H1 (cell line): ENCODE measurements at regions not wholly inside any gene's neighbourhood (a gene's known extent, or its start where the extent isn't known, plus 50 kb on each side); places are given as distances from the start of the nearest gene placed in this dataset.

Experiments
- CTCF ChIA-PET: fragments of 300-600 bp; sonication (Branson Sonifier 250); formaldehyde crosslinking; loops from one replicate; lab custom pipeline; 2021; ENCODE audit not compliant: partially characterized antibody; lab: Charles Lee
- POLR2A ChIA-PET: fragments of 300-600 bp; sonication (Branson Sonifier 250); formaldehyde crosslinking; loops from one replicate; lab custom pipeline; 2021; ENCODE audit warnings: inconsistent platforms; ENCODE audit not compliant: partially characterized antibody; lab: Charles Lee
- DNase-seq, 2 experiments: peaks; one replicate each; pipeline versions ENCODE4 v3.0.0 to v3.0.0-alpha.2; 2010 to 2022; ENCODE audit warnings: low spot score in 2 of 2, low read depth in 1 of 2, mixed read lengths in 1 of 2
- FAIRE-seq: peaks from 2 replicates; lab custom pipeline; 2011; peaks lifted over from hg19 to GRCh38; lab: Jason Lieb, UNC
- H2AFZ ChIP-seq: 2 replicates; pipeline ENCODE4 v1.8.1; 2012; ENCODE audit warnings: low read length, inconsistent platforms
- H2AK5ac ChIP-seq: 2 replicates; pipeline ENCODE4 v1.6.1; 2013; ENCODE audit warnings: low read depth, low read length
- H2BK120ac ChIP-seq: replicated peaks from 2 replicates; pipeline ENCODE3; 2013; ENCODE audit warnings: low read depth, low read length, inconsistent platforms
- H2BK12ac ChIP-seq: 2 replicates; pipeline ENCODE4 v1.6.1; 2013; ENCODE audit warnings: low read depth, low read length
- H2BK15ac ChIP-seq: 2 replicates; pipeline ENCODE4 v1.6.1; 2013; ENCODE audit warnings: low read length
- H2BK20ac ChIP-seq: 2 replicates; pipeline ENCODE4 v1.6.1; 2013; ENCODE audit warnings: low read length
- H2BK5ac ChIP-seq: 2 replicates; pipeline ENCODE4 v1.6.1; 2013; ENCODE audit warnings: low read depth, low read length
- H3K14ac ChIP-seq: 2 replicates; pipeline ENCODE4 v1.6.1; 2013; ENCODE audit warnings: inconsistent platforms; ENCODE audit not compliant: insufficient read length
- H3K18ac ChIP-seq: 2 replicates; pipeline ENCODE4 v1.6.1; 2013; ENCODE audit warnings: low read length; ENCODE audit errors: extremely low read depth
- H3K23ac ChIP-seq: 2 replicates; pipeline ENCODE4 v1.6.1; 2013; ENCODE audit warnings: inconsistent platforms; ENCODE audit not compliant: insufficient read length
- H3K23me2 ChIP-seq: 2 replicates; pipeline ENCODE4 v1.6.1; 2013; ENCODE audit warnings: low read depth, low read length
- H3K27ac ChIP-seq: 2 replicates; pipeline ENCODE4 v1.6.1; 2011; ENCODE audit warnings: low read depth, low read length, inconsistent platforms
- H3K27me3 ChIP-seq, 4 experiments: replicated peaks in 1 of 4; 1 replicate in 1 of 4; 2 replicates in 3 of 4; pipeline versions ENCODE4 v1.6.1 to v1.8.1; 2011 to 2013; ENCODE audit warnings: low read length in 3 of 4, mild to moderate bottlenecking in 3 of 4, inconsistent platforms in 2 of 4, mixed read lengths in 2 of 4, moderate library complexity in 1 of 4; ENCODE audit not compliant: control insufficient read depth in 3 of 4, insufficient read depth in 3 of 4; ENCODE audit errors: extremely low read depth in 1 of 4
- H3K36me3 ChIP-seq, 4 experiments: 2 replicates each; pipeline versions ENCODE4 v1.6.1 to v1.8.1; 2011 to 2013; ENCODE audit warnings: mild to moderate bottlenecking in 4 of 4, low read length in 3 of 4, moderate library complexity in 2 of 4, control low read depth in 1 of 4, inconsistent platforms in 1 of 4; ENCODE audit not compliant: insufficient read depth in 4 of 4, control insufficient read depth in 2 of 4
- H3K4ac ChIP-seq: replicated peaks from 2 replicates; pipeline ENCODE3; 2013; ENCODE audit warnings: low read length, low read depth, mixed read lengths, inconsistent platforms; ENCODE audit not compliant: insufficient read length
- H3K4me1 ChIP-seq, 4 experiments: replicated peaks in 1 of 4; 1 replicate in 1 of 4; 2 replicates in 3 of 4; pipeline versions ENCODE4 v1.6.1 to v1.8.1; 2011 to 2013; ENCODE audit warnings: low read length in 3 of 4, inconsistent platforms in 2 of 4, mixed read lengths in 1 of 4; ENCODE audit not compliant: insufficient read depth in 4 of 4, control insufficient read depth in 3 of 4
- H3K4me2 ChIP-seq, 2 experiments: 2 replicates each; pipeline versions ENCODE4 v1.6.1 to v1.8.1; 2011 to 2013; ENCODE audit warnings: low read depth in 2 of 2, low read length in 2 of 2, control low read depth in 1 of 2, inconsistent platforms in 1 of 2, mild to moderate bottlenecking in 1 of 2; ENCODE audit not compliant: insufficient read depth in 1 of 2
- H3K4me3 ChIP-seq, 4 experiments: fragments of 200-600, 300-600 bp in 1 of 4; sonication (generic), shearing (Covaris generic), sonication (Bioruptor Twin) in 1 of 4; 2 replicates each; pipeline versions ENCODE4 v1.5.1 to v1.8.1; 2011 to 2016; ENCODE audit warnings: low read length in 4 of 4, low read depth in 3 of 4, control low read depth in 2 of 4, inconsistent platforms in 2 of 4, mild to moderate bottlenecking in 2 of 4, mixed read lengths in 1 of 4, moderate library complexity in 1 of 4; ENCODE audit not compliant: insufficient read depth in 2 of 4; ENCODE audit errors: extremely low read depth in 1 of 4
- H3K56ac ChIP-seq: replicated peaks from 2 replicates; pipeline ENCODE3; 2013; ENCODE audit warnings: low read depth, mild to moderate bottlenecking, mixed read lengths, low read length, inconsistent platforms; ENCODE audit not compliant: insufficient read length
- H3K79me1 ChIP-seq: 2 replicates; pipeline ENCODE4 v1.6.1; 2013; ENCODE audit warnings: low read depth, low read length, control low read depth
- H3K79me2 ChIP-seq, 2 experiments: 2 replicates each; pipeline versions ENCODE4 v1.6.1 to v1.8.1; 2012 to 2013; ENCODE audit warnings: low read length in 2 of 2, mild to moderate bottlenecking in 2 of 2, inconsistent platforms in 1 of 2; ENCODE audit not compliant: insufficient read depth in 2 of 2, control insufficient read depth in 1 of 2
- H3K9ac ChIP-seq, 4 experiments: replicated peaks in 1 of 4; 1 replicate in 1 of 4; 2 replicates in 3 of 4; pipeline versions ENCODE4 v1.6.1 to v1.8.1; 2011 to 2013; ENCODE audit warnings: low read depth in 3 of 4, low read length in 3 of 4, control low read depth in 2 of 4, mild to moderate bottlenecking in 2 of 4, moderate library complexity in 2 of 4, inconsistent platforms in 1 of 4; ENCODE audit errors: extremely low read depth in 1 of 4
- H3K9me3 ChIP-seq, 2 experiments: 2 replicates each; pipeline versions ENCODE4 v1.6.1 to v1.8.1; 2012 to 2013; ENCODE audit warnings: mild to moderate bottlenecking in 2 of 2, moderate library complexity in 2 of 2, control low read depth in 1 of 2, inconsistent platforms in 1 of 2, low read depth in 1 of 2, low read length in 1 of 2, mixed read lengths in 1 of 2; ENCODE audit not compliant: insufficient read depth in 2 of 2
- H4K20me1 ChIP-seq, 2 experiments: replicated peaks in 1 of 2; 2 replicates each; pipeline versions ENCODE3 to v1.8.1; 2011 to 2013; ENCODE audit warnings: inconsistent platforms in 2 of 2, low read length in 2 of 2, mild to moderate bottlenecking in 1 of 2; ENCODE audit not compliant: insufficient read depth in 2 of 2, control insufficient read depth in 1 of 2
- H4K5ac ChIP-seq: 2 replicates; pipeline ENCODE4 v1.6.1; 2013; ENCODE audit warnings: low read length, low read depth, mixed read lengths, inconsistent platforms; ENCODE audit not compliant: insufficient read length
- H4K8ac ChIP-seq: 2 replicates; pipeline ENCODE4 v1.8.0; 2013; ENCODE audit warnings: mild to moderate bottlenecking, moderate library complexity, low read length, inconsistent platforms; ENCODE audit not compliant: insufficient read depth; ENCODE audit errors: extremely low read depth
- H4K91ac ChIP-seq: replicated peaks from 2 replicates; pipeline ENCODE3; 2013; ENCODE audit warnings: low read length, mixed read lengths, inconsistent platforms; ENCODE audit not compliant: insufficient read length
- ASH2L ChIP-seq: fragments of 200-600, 300-600 bp; sonication (generic); IDR thresholded peaks from one replicate; pipeline ENCODE4 v1.7.1; 2017; ENCODE audit warnings: low read length
- CBX8 ChIP-seq: fragments of 300-800, 300-1000 bp; sonication (generic); IDR thresholded peaks from 2 replicates; pipeline ENCODE4 v1.7.1; 2016; ENCODE audit warnings: low read depth, low read length, borderline replicate concordance
- E2F6 ChIP-seq: IDR thresholded peaks from 2 replicates; pipeline ENCODE4 v1.6.1; 2012; ENCODE audit warnings: inconsistent platforms
- EP300 ChIP-seq, 2 experiments: IDR thresholded peaks; 1 replicate in 1 of 2; 2 replicates in 1 of 2; pipeline ENCODE4 v1.6.1; 2011 to 2012; ENCODE audit warnings: low read depth in 2 of 2, low read length in 2 of 2, mild to moderate bottlenecking in 2 of 2, borderline replicate concordance in 1 of 2, inconsistent platforms in 1 of 2, moderate library complexity in 1 of 2
- EZH2 ChIP-seq: fragments of 200-600 bp; sonication (generic); IDR thresholded peaks from 2 replicates; pipeline ENCODE4 v1.7.1; 2012; ENCODE audit warnings: low read depth, mild to moderate bottlenecking, moderate library complexity, low read length, inconsistent platforms; ENCODE audit not compliant: severe bottlenecking
- GTF2F1 ChIP-seq: IDR thresholded peaks from 2 replicates; pipeline ENCODE4 v1.6.1; 2012; ENCODE audit warnings: low read depth, low read length, improper control_type of control experiment, borderline replicate concordance
- HDAC2 ChIP-seq, 2 experiments: fragments of 300-600 bp in 1 of 2; sonication (generic) in 1 of 2; IDR thresholded peaks; 2 replicates each; pipeline ENCODE4 v1.6.1; 2011 to 2012; ENCODE audit warnings: low read depth in 2 of 2, low read length in 2 of 2, mild to moderate bottlenecking in 2 of 2, moderate library complexity in 2 of 2, borderline replicate concordance in 1 of 2, inconsistent platforms in 1 of 2
- KDM4A ChIP-seq: IDR thresholded peaks from one replicate; pipeline ENCODE4 v1.7.1; 2012; ENCODE audit warnings: low read depth, mild to moderate bottlenecking, moderate library complexity, low read length, inconsistent platforms; ENCODE audit not compliant: severe bottlenecking
- NANOG ChIP-seq: IDR thresholded peaks from 2 replicates; pipeline ENCODE4 v1.6.1; 2011; ENCODE audit warnings: low read length, low read depth, mild to moderate bottlenecking, inconsistent platforms; ENCODE audit not compliant: insufficient read depth, poor library complexity, severe bottlenecking
- NRF1 ChIP-seq: IDR thresholded peaks from 2 replicates; pipeline ENCODE4 v1.6.1; 2011; ENCODE audit warnings: mild to moderate bottlenecking, low read depth, low read length, improper control_type of control experiment
- RFX5 ChIP-seq: IDR thresholded peaks from 2 replicates; pipeline ENCODE4 v1.6.1; 2011; ENCODE audit warnings: low read depth, low read length, improper control_type of control experiment, borderline replicate concordance
- SP1 ChIP-seq: IDR thresholded peaks from 2 replicates; pipeline ENCODE4 v1.6.1; 2011; ENCODE audit warnings: low read depth, low read length
- SP2 ChIP-seq: IDR thresholded peaks from 2 replicates; pipeline ENCODE4 v1.6.1; 2012; ENCODE audit warnings: mild to moderate bottlenecking, low read length, inconsistent platforms
- SP4 ChIP-seq: IDR thresholded peaks from 2 replicates; pipeline ENCODE4 v1.6.1; 2012; ENCODE audit warnings: low read length, inconsistent platforms
- TCF12 ChIP-seq: IDR thresholded peaks from 2 replicates; pipeline ENCODE4 v1.6.1; 2011; ENCODE audit warnings: low read depth, mild to moderate bottlenecking, low read length
- WGBS, 2 experiments: shearing (Covaris generic) in 1 of 2; methylation state at CpG; one replicate each; pipeline versions ENCODE4 v1.1.6 to v1.1.7; 2013 to 2015; ENCODE audit warnings: low lambda C conversion rate in 2 of 2, mixed read lengths in 2 of 2, inconsistent platforms in 1 of 2, low coverage in 1 of 2, missing lambda C conversion rate in 1 of 2; ENCODE audit not compliant: insufficient replicate concordance in 2 of 2, insufficient coverage in 1 of 2, insufficient read length in 1 of 2; ENCODE audit errors: extremely low coverage in 1 of 2, missing lambda C conversion rate in 1 of 2; 5-methylcytosine and 5-hydroxymethylcytosine counted together

- Histone ChIP-seq H4K5ac (no peak overlapping the region), H3K79me1 (no peaks in the 10 kb centered on the region), H3K4me1 (no peaks in the 10 kb centered on the region), H4K20me1 (no peaks in the 10 kb centered on the region), H2AK5ac (no peak overlapping the region), H3K27me3 (no peaks in the 10 kb centered on the region), H4K8ac (no peak overlapping the region), H2BK15ac (no peak overlapping the region), H2BK12ac (no peak overlapping the region), H2BK5ac (no peak overlapping the region), H3K14ac (no peak overlapping the region), H3K9me3 (no peaks in the 10 kb centered on the region), H3K4me3 (no peak overlapping the region), H3K23ac (no peak overlapping the region), H2BK120ac (no peak overlapping the region), H3K18ac (no peak overlapping the region), H3K36me3 (no peaks in the 10 kb centered on the region), H4K91ac (no peak overlapping the region), H2AFZ (no peak overlapping the region), H3K56ac (no peak overlapping the region), H3K79me2 (no peaks in the 10 kb centered on the region), H3K4ac (no peak overlapping the region), H3K23me2 (no peaks in the 10 kb centered on the region), H3K9ac (no peak overlapping the region), H3K27ac (no peak overlapping the region), H2BK20ac (no peak overlapping the region), H3K4me2 (no peak overlapping the region)
- FAIRE-seq: no peak
- CTCF ChIA-PET: no interaction called here
- no peak for DNase-seq
- POLR2A ChIA-PET: no interaction called here
- WGBS, 2 experiments: 100% methylated on average over 2 of the region's 2 CpGs; no CpG with 5 or more reads in 1 of the 2 experiments
- TF ChIP-seq HDAC2 (IDR thresholded peaks at IDR 0.05; ENCODE audit: borderline replicate concordance in 1 of 2, low read depth in 2 of 2, low read length in 2 of 2) (no peak), SP2 (no peak), SP4 (no peak), SP1 (no peak), E2F6 (no peak), EP300 (IDR thresholded peaks at IDR 0.05; ENCODE audit: borderline replicate concordance in 1 of 2, low read depth in 2 of 2, low read length in 2 of 2) (no peak), NRF1 (no peak), GTF2F1 (no peak), EZH2 (no peak), RFX5 (no peak), TCF12 (no peak), KDM4A (no peak), NANOG (no peak), ASH2L (no peak), CBX8 (no peak)
Observed at GRCh38 chrX:146881521-146881920, 67.0 kb upstream of the CXorf51A start.
